Calu3 (cell line): ENCODE measurements at regions not wholly inside any gene's neighbourhood (a gene's known extent, or its start where the extent isn't known, plus 50 kb on each side); places are given as distances from the start of the nearest gene placed in this dataset.

Experiments used
- BruUV-seq: library from RNA; stranded (reverse); fragments of 400-500 nt; replicated peaks from 2 replicates; lab custom pipeline; 2021; lab: Mats Ljungman, UMichigan
- CTCF ChIA-PET: fragments of 300-600 bp; sonication (Branson Sonifier 250); formaldehyde crosslinking; loops from one replicate; lab custom pipeline; 2022; ENCODE audit warnings: antibody characterized with exemption; lab: Charles Lee
- DNase-seq: peaks from one replicate; pipeline ENCODE4 v3.0.0; 2022
- H3K27ac Mint-ChIP-seq: one replicate; pipeline ENCODE4 v1.8.0; 2022; ENCODE audit warnings: mixed read lengths; ENCODE audit not compliant: unreplicated experiment
- H3K27me3 Mint-ChIP-seq: one replicate; pipeline ENCODE4 v1.8.0; 2022; ENCODE audit warnings: mixed read lengths; ENCODE audit not compliant: unreplicated experiment
- H3K36me3 Mint-ChIP-seq: one replicate; pipeline ENCODE4 v1.8.0; 2022; ENCODE audit warnings: mild to moderate bottlenecking, moderate library complexity, mixed read lengths; ENCODE audit not compliant: insufficient read depth, unreplicated experiment
- H3K4me1 Mint-ChIP-seq: one replicate; pipeline ENCODE4 v1.8.0; 2022; ENCODE audit warnings: mild to moderate bottlenecking, low read depth, mixed read lengths; ENCODE audit not compliant: unreplicated experiment
- H3K4me3 Mint-ChIP-seq: one replicate; pipeline ENCODE4 v1.8.0; 2022; ENCODE audit warnings: mild to moderate bottlenecking, low read depth, moderate library complexity, mixed read lengths; ENCODE audit not compliant: unreplicated experiment
- H3K9me3 Mint-ChIP-seq: one replicate; pipeline ENCODE4 v1.8.0; 2022; ENCODE audit warnings: low read depth, mixed read lengths; ENCODE audit not compliant: unreplicated experiment
- intact Hi-C: fragments of 100-400 bp; cut with micrococcal nuclease; formaldehyde crosslinking; loops from one replicate; pipeline ENCODE4 v1.10.0; 2022; ENCODE audit not compliant: unreplicated experiment
- TF ChIP-seq, protein P1 (sequence below): fragments of 200-600 bp; IDR thresholded peaks from one replicate; pipeline ENCODE4 v1.8.0; 2022; ENCODE audit warnings: antibody characterized with exemption; ENCODE audit not compliant: unreplicated experiment

- TF ChIP-seq, protein P1, sequence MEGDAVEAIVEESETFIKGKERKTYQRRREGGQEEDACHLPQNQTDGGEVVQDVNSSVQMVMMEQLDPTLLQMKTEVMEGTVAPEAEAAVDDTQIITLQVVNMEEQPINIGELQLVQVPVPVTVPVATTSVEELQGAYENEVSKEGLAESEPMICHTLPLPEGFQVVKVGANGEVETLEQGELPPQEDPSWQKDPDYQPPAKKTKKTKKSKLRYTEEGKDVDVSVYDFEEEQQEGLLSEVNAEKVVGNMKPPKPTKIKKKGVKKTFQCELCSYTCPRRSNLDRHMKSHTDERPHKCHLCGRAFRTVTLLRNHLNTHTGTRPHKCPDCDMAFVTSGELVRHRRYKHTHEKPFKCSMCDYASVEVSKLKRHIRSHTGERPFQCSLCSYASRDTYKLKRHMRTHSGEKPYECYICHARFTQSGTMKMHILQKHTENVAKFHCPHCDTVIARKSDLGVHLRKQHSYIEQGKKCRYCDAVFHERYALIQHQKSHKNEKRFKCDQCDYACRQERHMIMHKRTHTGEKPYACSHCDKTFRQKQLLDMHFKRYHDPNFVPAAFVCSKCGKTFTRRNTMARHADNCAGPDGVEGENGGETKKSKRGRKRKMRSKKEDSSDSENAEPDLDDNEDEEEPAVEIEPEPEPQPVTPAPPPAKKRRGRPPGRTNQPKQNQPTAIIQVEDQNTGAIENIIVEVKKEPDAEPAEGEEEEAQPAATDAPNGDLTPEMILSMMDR = no peak
- H3K4me3 Mint-ChIP-seq = no peak overlapping the region
- DNase-seq = no peak
- H3K9me3 Mint-ChIP-seq = peaks cover 2% of the 10 kb centered on the region
- H3K4me1 Mint-ChIP-seq = no peaks in the 10 kb centered on the region
- BruUV-seq = no TSS peak
- CTCF ChIA-PET = no interaction called here
- no peaks in the 10 kb centered on the region for H3K27me3 Mint-ChIP-seq
- no peak overlapping the region for H3K27ac Mint-ChIP-seq
- no peaks in the 10 kb centered on the region for H3K36me3 Mint-ChIP-seq
- intact Hi-C loops = no loop called here
These were observed 461.1 kb upstream of the GOT2 start for GRCh38 chr16:59195242-59195641.

DNA sequence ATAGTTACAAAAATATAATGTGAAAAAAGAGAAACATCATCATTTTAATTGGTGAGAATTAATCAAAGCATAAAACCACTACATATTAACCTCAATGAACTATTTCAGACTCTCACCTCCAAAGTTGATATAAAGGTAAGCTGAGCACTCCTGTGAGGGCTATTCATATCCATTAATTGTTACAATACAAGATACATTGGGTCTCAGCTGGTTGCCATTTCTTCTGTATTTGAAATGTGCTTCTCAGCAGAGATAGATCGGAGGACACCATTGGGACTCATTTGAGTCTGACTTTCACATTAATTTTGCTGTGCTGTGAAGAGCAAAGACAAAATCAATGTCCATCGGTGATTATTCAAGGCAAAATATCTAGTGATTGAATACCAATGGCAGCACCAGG is 459.5 kb upstream of the GOT2 start:
- Mint-ChIP-seq H3K4me3 (no peak overlapping the region), H3K27me3 (no peaks in the 10 kb centered on the region), H3K36me3 (no peaks in the 10 kb centered on the region), H3K27ac (no peak overlapping the region), H3K4me1 (no peaks in the 10 kb centered on the region), H3K9me3 (peaks cover 2% of the 10 kb centered on the region)
- intact Hi-C loops = no loop called here
- CTCF ChIA-PET = no interaction called here
- BruUV-seq = no TSS peak
- TF ChIP-seq, protein P1 = no peak
- DNase-seq = no peak

- Mint-ChIP-seq H3K4me3 (no peak overlapping the region), H3K27ac (no peak overlapping the region), H3K36me3 (no peaks in the 10 kb centered on the region), H3K27me3 (no peaks in the 10 kb centered on the region), H3K4me1 (no peaks in the 10 kb centered on the region), H3K9me3 (peaks cover 7% of the 10 kb centered on the region)
- peak; percentile 37 for DNase-seq
- intact Hi-C loops = no loop called here
- CTCF ChIA-PET = interaction anchor here (0.6 kb wide), 1 partner anchor 188 kb away, joined by 5 read pairs; no protein-coding TSS in a partner anchor
- no TSS peak for BruUV-seq
- TF ChIP-seq, protein P1 = peak; percentile 27
These were observed 458.6 kb upstream of the GOT2 start for GRCh38 chr16:59192551-59193199.

DNA sequence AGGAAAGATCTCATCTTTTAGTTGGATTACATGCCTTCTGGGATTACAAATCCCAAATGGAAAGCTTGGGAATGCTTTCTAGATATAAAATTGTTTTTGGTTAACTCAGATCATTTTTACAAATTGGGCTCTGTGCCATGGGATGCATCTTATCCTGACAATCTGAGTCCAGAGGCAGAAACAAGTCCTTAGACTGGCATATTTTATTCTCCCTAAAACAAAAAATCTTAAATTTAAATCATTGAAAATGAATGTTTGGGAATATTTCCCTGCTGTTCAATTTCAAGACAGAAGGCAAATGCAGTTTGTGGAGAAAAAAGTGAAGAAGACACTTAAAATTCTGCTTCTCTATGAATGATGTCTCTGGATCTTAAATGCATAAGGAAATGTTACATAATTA is 456.6 kb upstream of the GOT2 start:
- BruUV-seq = no TSS peak
- no peaks in the 10 kb centered on the region for H3K4me1 Mint-ChIP-seq
- no peak for DNase-seq
- CTCF ChIA-PET = no interaction called here
- no peak overlapping the region for H3K27ac Mint-ChIP-seq
- intact Hi-C loops = no loop called here
- peaks cover 7% of the 10 kb centered on the region for H3K9me3 Mint-ChIP-seq
- H3K27me3 Mint-ChIP-seq = no peaks in the 10 kb centered on the region
- no peaks in the 10 kb centered on the region for H3K36me3 Mint-ChIP-seq
- H3K4me3 Mint-ChIP-seq = no peak overlapping the region
- TF ChIP-seq, protein P1 = no peak
